ENCODE measurements at regions not wholly inside any gene's neighbourhood (a gene's known extent, or its start where the extent isn't known, plus 50 kb on each side); places are given as distances from the start of the nearest gene placed in this dataset.

DNA sequence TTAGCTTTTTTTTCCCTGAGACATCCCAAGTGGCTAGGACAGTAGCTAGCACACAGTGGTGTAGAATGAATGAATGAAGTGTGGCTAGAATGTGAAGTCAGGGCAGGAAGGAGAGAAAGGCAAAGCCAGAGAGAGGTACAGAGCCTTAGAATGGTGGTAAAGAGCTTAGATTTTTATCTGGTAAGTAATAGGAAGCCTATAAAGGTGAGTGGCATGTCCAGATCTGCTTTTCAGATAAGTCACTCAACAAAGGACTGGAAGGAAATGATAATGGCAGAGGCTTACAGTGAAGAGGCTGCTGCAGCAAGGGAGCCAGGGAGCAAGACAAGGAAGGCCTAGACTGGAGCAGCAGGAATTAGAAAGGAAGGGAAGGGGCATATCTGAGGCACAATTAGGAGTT, 96.0 kb upstream of the PRDM1 start:
- Histone ChIP-seq H3K36me3 (ENCODE audit: control insufficient read depth, insufficient read depth, low read length) (no peaks in the 10 kb centered on the region), H3K4me3 (ENCODE audit: low read depth, low read length) (no peak overlapping the region), H3K27me3 (ENCODE audit: control insufficient read depth, insufficient read depth, low read length) (peaks cover 10% of the 10 kb centered on the region)
- DNase-seq (ENCODE audit: low read depth): no peak
- TF ChIP-seq, protein P1, sequence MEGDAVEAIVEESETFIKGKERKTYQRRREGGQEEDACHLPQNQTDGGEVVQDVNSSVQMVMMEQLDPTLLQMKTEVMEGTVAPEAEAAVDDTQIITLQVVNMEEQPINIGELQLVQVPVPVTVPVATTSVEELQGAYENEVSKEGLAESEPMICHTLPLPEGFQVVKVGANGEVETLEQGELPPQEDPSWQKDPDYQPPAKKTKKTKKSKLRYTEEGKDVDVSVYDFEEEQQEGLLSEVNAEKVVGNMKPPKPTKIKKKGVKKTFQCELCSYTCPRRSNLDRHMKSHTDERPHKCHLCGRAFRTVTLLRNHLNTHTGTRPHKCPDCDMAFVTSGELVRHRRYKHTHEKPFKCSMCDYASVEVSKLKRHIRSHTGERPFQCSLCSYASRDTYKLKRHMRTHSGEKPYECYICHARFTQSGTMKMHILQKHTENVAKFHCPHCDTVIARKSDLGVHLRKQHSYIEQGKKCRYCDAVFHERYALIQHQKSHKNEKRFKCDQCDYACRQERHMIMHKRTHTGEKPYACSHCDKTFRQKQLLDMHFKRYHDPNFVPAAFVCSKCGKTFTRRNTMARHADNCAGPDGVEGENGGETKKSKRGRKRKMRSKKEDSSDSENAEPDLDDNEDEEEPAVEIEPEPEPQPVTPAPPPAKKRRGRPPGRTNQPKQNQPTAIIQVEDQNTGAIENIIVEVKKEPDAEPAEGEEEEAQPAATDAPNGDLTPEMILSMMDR (IDR thresholded peaks at IDR 0.05; ENCODE audit: insufficient read depth, low read length, poor library complexity, severe bottlenecking): no peak

DNA sequence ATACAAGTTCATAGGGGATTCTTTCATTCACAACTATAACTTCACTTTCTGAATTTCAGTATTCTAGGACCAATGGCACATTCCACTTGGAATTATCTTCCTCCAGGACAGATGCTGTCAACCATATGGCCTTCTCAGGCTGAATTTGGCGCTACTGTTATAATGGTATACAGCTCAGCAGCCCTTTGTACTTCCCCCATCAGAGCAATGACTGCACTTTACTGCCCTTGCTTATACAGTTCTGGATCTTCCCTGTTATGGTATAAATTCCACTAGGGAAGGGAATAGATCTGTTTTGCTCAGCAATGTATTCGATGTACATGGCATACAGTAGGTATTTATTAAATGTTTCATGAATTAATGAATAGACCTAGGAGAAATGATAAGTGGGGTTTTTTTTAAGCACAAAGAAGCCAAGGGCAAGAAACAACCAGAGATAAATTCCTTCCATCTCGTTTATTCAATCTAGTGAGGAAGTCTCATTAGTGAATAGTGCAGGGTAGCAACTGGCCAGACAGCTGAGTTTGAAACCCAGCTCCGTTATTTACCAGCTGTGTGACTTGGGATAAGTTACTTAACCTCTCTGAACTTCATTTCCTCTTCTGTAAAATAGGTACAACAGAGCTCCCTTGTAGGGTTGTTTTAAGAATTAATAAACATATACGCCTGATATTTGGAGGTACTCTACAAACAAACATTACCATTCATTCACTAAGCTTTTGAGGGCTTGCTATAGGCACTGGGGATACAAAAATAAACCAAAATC, 97.1 kb upstream of the PRDM1 start:
- TF ChIP-seq, protein P1 (IDR thresholded peaks at IDR 0.05; ENCODE audit: insufficient read depth, low read length, poor library complexity, severe bottlenecking): no peak
- DNase-seq (ENCODE audit: low read depth): no peak
- no peaks in the 10 kb centered on the region for H3K36me3 ChIP-seq (ENCODE audit: control insufficient read depth, insufficient read depth, low read length)
- H3K4me3 ChIP-seq (ENCODE audit: low read depth, low read length): no peak overlapping the region
- H3K27me3 ChIP-seq (ENCODE audit: control insufficient read depth, insufficient read depth, low read length): peaks cover 8% of the 10 kb centered on the region

DNA sequence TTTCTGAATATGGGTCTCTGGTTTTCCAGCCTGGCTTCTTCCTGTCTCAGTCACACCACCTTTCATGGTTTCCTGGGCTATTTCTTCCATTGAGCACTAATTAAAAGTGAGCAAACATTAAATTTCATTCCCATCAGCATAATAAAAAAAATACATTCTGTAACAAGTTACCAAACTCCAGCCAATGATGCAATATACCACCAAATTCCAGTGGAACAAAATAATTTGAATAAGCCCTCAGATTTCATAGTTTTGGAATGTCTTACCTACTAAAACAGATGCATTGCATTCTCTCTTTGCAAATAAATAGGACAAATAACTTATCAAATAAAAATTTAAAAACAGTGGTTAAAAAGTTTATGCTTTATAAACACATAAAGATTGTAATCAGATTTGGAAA, 97.8 kb upstream of the PRDM1 start:
- no peaks in the 10 kb centered on the region for H3K36me3 ChIP-seq (ENCODE audit: control insufficient read depth, insufficient read depth, low read length)
- no peak for DNase-seq (ENCODE audit: low read depth)
- TF ChIP-seq, protein P1 (IDR thresholded peaks at IDR 0.05; ENCODE audit: insufficient read depth, low read length, poor library complexity, severe bottlenecking): no peak
- H3K27me3 ChIP-seq (ENCODE audit: control insufficient read depth, insufficient read depth, low read length): peaks cover 7% of the 10 kb centered on the region
- H3K4me3 ChIP-seq (ENCODE audit: low read depth, low read length): no peak overlapping the region

DNA sequence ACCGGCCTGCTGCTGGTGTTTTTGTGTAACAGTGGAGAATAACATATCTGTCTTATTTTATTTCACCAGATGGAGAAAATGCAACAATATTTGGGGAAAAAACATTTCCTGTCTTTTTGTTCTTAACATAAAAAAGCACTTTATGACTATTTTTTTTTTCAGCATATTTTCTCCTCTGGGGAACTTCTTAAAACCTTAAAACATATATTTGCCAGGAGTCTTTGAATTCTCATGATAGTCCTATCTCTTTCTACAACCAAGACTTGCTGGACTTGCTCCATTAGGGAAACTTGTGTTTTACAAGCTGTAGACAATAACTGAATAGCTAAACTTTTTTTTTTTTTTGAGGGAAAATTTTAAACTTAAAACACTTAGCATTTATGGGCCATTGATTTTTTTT, 98.6 kb upstream of the PRDM1 start:
- no peak for DNase-seq (ENCODE audit: low read depth)
- no peak overlapping the region for H3K4me3 ChIP-seq (ENCODE audit: low read depth, low read length)

DNA sequence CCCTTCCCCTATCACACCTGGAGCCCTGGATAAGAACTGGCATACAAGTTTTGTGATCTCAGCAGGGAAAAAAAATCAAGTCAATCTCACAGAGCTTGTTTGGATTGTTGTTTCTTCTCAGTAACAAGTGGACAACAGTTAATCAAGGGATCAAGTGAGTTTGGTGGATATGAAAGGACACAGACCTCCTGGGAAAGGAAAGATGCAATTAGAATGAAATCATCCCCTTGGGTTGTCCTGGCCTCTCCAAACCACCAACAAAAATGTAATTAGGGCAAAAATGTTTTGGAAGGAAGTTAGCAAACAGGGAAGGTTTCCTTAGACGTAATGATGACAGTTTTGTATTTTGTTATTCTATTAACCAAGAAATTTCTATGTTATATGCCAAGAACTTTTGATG, 99.1 kb upstream of the PRDM1 start:
- DNase-seq (ENCODE audit: low read depth): no peak
- H3K36me3 ChIP-seq (ENCODE audit: control insufficient read depth, insufficient read depth, low read length): no peaks in the 10 kb centered on the region
- no peak overlapping the region for H3K4me3 ChIP-seq (ENCODE audit: low read depth, low read length)
- TF ChIP-seq, protein P1 (IDR thresholded peaks at IDR 0.05; ENCODE audit: insufficient read depth, low read length, poor library complexity, severe bottlenecking): no peak
- peaks cover 7% of the 10 kb centered on the region for H3K27me3 ChIP-seq (ENCODE audit: control insufficient read depth, insufficient read depth, low read length)

More for the DNA sequence above, 98.6 kb upstream of the PRDM1 start:
- Histone ChIP-seq H3K36me3 (ENCODE audit: control insufficient read depth, insufficient read depth, low read length) (no peaks in the 10 kb centered on the region), H3K27me3 (ENCODE audit: control insufficient read depth, insufficient read depth, low read length) (peaks cover 7% of the 10 kb centered on the region)
- TF ChIP-seq, protein P1 (IDR thresholded peaks at IDR 0.05; ENCODE audit: insufficient read depth, low read length, poor library complexity, severe bottlenecking): no peak
